GM12878 (cell line): ENCODE measurements at regions not wholly inside any gene's neighbourhood (a gene's known extent, or its start where the extent isn't known, plus 50 kb on each side); places are given as distances from the start of the nearest gene placed in this dataset.

Source experiments
- ATAC-seq: fragments of 200-7000 bp; cut with Tn5 transposase; 3 replicates; pipeline ENCODE4 v1.9.1; 2020; ENCODE audit warnings: mild to moderate bottlenecking, moderate library complexity
- BruUV-seq: library from RNA; stranded (reverse); fragments of 400-500 nt; replicated peaks from 2 replicates; lab custom pipeline; 2021; lab: Mats Ljungman, UMichigan
- CTCF ChIA-PET: fragments of 300-600 bp; sonication (Branson Sonifier 250); formaldehyde crosslinking; extraction: SDS; loops from one replicate; lab custom pipeline; 2021; ENCODE audit warnings: inconsistent platforms; lab: Yijun Ruan, JAX
- POLR2A ChIA-PET: fragments of 350-600 bp; formaldehyde crosslinking; extraction: SDS; loops from one replicate; lab custom pipeline; 2021; ENCODE audit warnings: inconsistent platforms; lab: Charles Lee
- RAD21 ChIA-PET: fragments of 300-600 bp; sonication (Branson Sonifier 250); formaldehyde crosslinking; loops from one replicate; lab custom pipeline; 2023; ENCODE audit warnings: antibody characterized with exemption; ENCODE audit not compliant: unreplicated experiment; lab: Charles Lee
- SMC1A ChIA-PET: fragments of 300-600 bp; sonication (Branson Sonifier 250); formaldehyde crosslinking; loops from one replicate; lab custom pipeline; 2023; ENCODE audit not compliant: unreplicated experiment, uncharacterized antibody; lab: Charles Lee
- DNase-seq: peaks from one replicate; pipeline ENCODE4 v3.0.0-alpha.2; 2011; ENCODE audit warnings: low read depth, low spot score
- FAIRE-seq: peaks from 3 replicates; lab custom pipeline; 2011; peaks lifted over from hg19 to GRCh38; lab: Jason Lieb, UNC
- H2AFZ ChIP-seq: 2 replicates; pipeline ENCODE4 v1.6.0; 2011; ENCODE audit warnings: low read depth, low read length, control low read depth; ENCODE audit not compliant: control insufficient read depth
- H3K27ac ChIP-seq: 2 replicates; pipeline ENCODE4 v1.5.1; 2011; ENCODE audit warnings: control low read depth; ENCODE audit not compliant: control insufficient read depth, insufficient read depth
- H3K27me3 ChIP-seq, 2 experiments: replicated peaks in 1 of 2; 2 replicates each; pipeline versions ENCODE4 v1.6.0 to v1.6.1; 2011; ENCODE audit warnings: low read length in 1 of 2; ENCODE audit not compliant: control insufficient read depth in 2 of 2, insufficient read depth in 2 of 2
- H3K36me3 ChIP-seq, 2 experiments: 2 replicates each; pipeline ENCODE4 v1.5.1; 2011; ENCODE audit warnings: low read length in 1 of 2; ENCODE audit not compliant: control insufficient read depth in 2 of 2, insufficient read depth in 2 of 2
- H3K4me1 ChIP-seq: 2 replicates; pipeline ENCODE4 v1.6.1; 2011; ENCODE audit warnings: mild to moderate bottlenecking, low read length, moderate library complexity, mixed read lengths; ENCODE audit not compliant: control insufficient read depth, insufficient read depth
- H3K4me2 ChIP-seq: 2 replicates; pipeline ENCODE4 v1.6.0; 2011; ENCODE audit warnings: control low read depth; ENCODE audit not compliant: control insufficient read depth, insufficient read depth
- H3K4me3 ChIP-seq: fragments of 200-600 bp; sonication (generic); 2 replicates; pipeline ENCODE4 v1.5.1; 2016
- H3K79me2 ChIP-seq: 2 replicates; pipeline ENCODE4 v1.6.0; 2011; ENCODE audit warnings: low read length; ENCODE audit not compliant: control insufficient read depth, insufficient read depth
- H3K9ac ChIP-seq: 2 replicates; pipeline ENCODE4 v1.8.0; 2011; ENCODE audit warnings: low read length, control low read depth, mixed read lengths; ENCODE audit not compliant: control insufficient read depth, insufficient read depth
- H3K9me3 ChIP-seq: replicated peaks from 3 replicates; pipeline ENCODE4 v1.5.1; 2011; ENCODE audit warnings: mild to moderate bottlenecking, low read length; ENCODE audit not compliant: control insufficient read depth, insufficient read depth
- H4K20me1 ChIP-seq: 2 replicates; pipeline ENCODE4 v1.6.0; 2011; ENCODE audit not compliant: control insufficient read depth, insufficient read depth
- BMI1 ChIP-seq: fragments of 450-650 bp; IDR thresholded peaks from 2 replicates; pipeline ENCODE4 v1.6.1; 2016; ENCODE audit warnings: mild to moderate bottlenecking, moderate library complexity, borderline replicate concordance
- BRCA1 ChIP-seq: IDR thresholded peaks from 2 replicates; pipeline ENCODE4 v1.6.1; 2011; ENCODE audit warnings: low read depth, low read length, improper control_type of control experiment
- CBFB ChIP-seq: IDR thresholded peaks from 2 replicates; pipeline ENCODE4 v1.6.1; 2016; ENCODE audit warnings: antibody characterized with exemption, low read depth
- E2F4 ChIP-seq: IDR thresholded peaks from 2 replicates; pipeline ENCODE4 v1.6.1; 2012; ENCODE audit warnings: low read depth, low read length, improper control_type of control experiment
- ELK1 ChIP-seq: IDR thresholded peaks from 2 replicates; pipeline ENCODE4 v1.6.1; 2012; ENCODE audit warnings: low read depth, low read length, improper control_type of control experiment
- FOS ChIP-seq: IDR thresholded peaks from 3 replicates; pipeline ENCODE4 v1.6.1; 2011; ENCODE audit warnings: borderline replicate concordance; ENCODE audit not compliant: insufficient read length; ENCODE audit errors: extremely low read depth
- IRF3 ChIP-seq: fragments of 450-650 bp; IDR thresholded peaks from 2 replicates; pipeline ENCODE4 v1.6.1; 2014; ENCODE audit warnings: mild to moderate bottlenecking
- KLF5 ChIP-seq: fragments of 450-650 bp; IDR thresholded peaks from 2 replicates; pipeline ENCODE4 v1.6.1; 2014; ENCODE audit warnings: mild to moderate bottlenecking; ENCODE audit not compliant: partially characterized antibody
- MEF2B ChIP-seq: fragments of 450-650 bp; IDR thresholded peaks from 2 replicates; pipeline ENCODE4 v1.6.1; 2018; ENCODE audit warnings: mild to moderate bottlenecking, moderate library complexity; ENCODE audit not compliant: partially characterized antibody, poor library complexity, severe bottlenecking
- MLLT1 ChIP-seq: fragments of 450-650 bp; IDR thresholded peaks from 2 replicates; pipeline ENCODE4 v1.6.1; 2016; ENCODE audit warnings: mild to moderate bottlenecking
- PKNOX1 ChIP-seq: fragments of 450-650 bp; IDR thresholded peaks from 2 replicates; pipeline ENCODE4 v1.6.1; 2016; ENCODE audit warnings: mild to moderate bottlenecking
- RCOR1 ChIP-seq: conservative IDR thresholded peaks from 2 replicates; pipeline ENCODE4 v1.6.1; 2012; ENCODE audit warnings: low read depth, low read length, improper control_type of control experiment
- SIX5 ChIP-seq: IDR thresholded peaks from 2 replicates; pipeline ENCODE4 v1.6.1; 2011; ENCODE audit warnings: mild to moderate bottlenecking, low read depth, low read length, moderate library complexity; ENCODE audit not compliant: severe bottlenecking
- WGBS: methylation state at CpG from one replicate; pipeline ENCODE4 v1.1.6; 2016; ENCODE audit warnings: low lambda C conversion rate; ENCODE audit not compliant: insufficient replicate concordance, insufficient coverage; ENCODE audit errors: missing lambda C conversion rate; 5-methylcytosine and 5-hydroxymethylcytosine counted together
- in situ Hi-C: fragments of 300-500 bp; cut with MboI; formaldehyde crosslinking; loops from 9 replicates; pipeline ENCODE4 v1.14.3; 2018; ENCODE audit warnings: mixed read lengths
- intact Hi-C: fragments of 100-400 bp; cut with micrococcal nuclease; formaldehyde crosslinking; loops from one replicate; pipeline ENCODE4 v1.14.2; 2022; ENCODE audit not compliant: unreplicated experiment

- Histone ChIP-seq H3K27me3 (no peaks in the 10 kb centered on the region), H3K4me2 (no peak overlapping the region), H3K36me3 (no peaks in the 10 kb centered on the region), H3K4me1 (no peaks in the 10 kb centered on the region), H2AFZ (no peak overlapping the region), H3K27ac (no peak overlapping the region), H3K9me3 (no peaks in the 10 kb centered on the region), H3K9ac (no peak overlapping the region), H4K20me1 (no peaks in the 10 kb centered on the region), H3K79me2 (no peaks in the 10 kb centered on the region), H3K4me3 (no peak overlapping the region)
- no peak for DNase-seq
- intact Hi-C loops (no loop called here), in situ Hi-C loops (no loop called here)
- no peak for FAIRE-seq
- ChIA-PET CTCF (no interaction called here), SMC1A (interaction anchor here (0.7 kb wide), 1 partner anchor 213 kb away, joined by 3 read pairs; no protein-coding TSS in a partner anchor), RAD21 (no interaction called here), POLR2A (no interaction called here)
- no peak for ATAC-seq
- TF ChIP-seq FOS (no peak), PKNOX1 (no peak), MLLT1 (no peak), IRF3 (no peak), ELK1 (no peak), BRCA1 (no peak), E2F4 (no peak), CBFB (no peak), BMI1 (no peak), KLF5 (no peak), SIX5 (no peak), MEF2B (no peak), RCOR1 (no peak)
- no TSS peak for BruUV-seq
- 3% methylated on average over 3 of the region's 3 CpGs for WGBS
Measured at GRCh38 chr2:104140361-104140760, 713.6 kb upstream of the POU3F3 start.
